Jurkat, Clone E6-1 (cell line): ENCODE measurements at regions not wholly inside any gene's neighbourhood (a gene's known extent, or its start where the extent isn't known, plus 50 kb on each side); places are given as distances from the start of the nearest gene placed in this dataset.

ENCODE experiments used
- DNase-seq: peaks from one replicate; pipeline ENCODE4 v3.0.0-alpha.2; 2011; ENCODE audit warnings: low read depth, low spot score
- H3K4me3 ChIP-seq: 2 replicates; pipeline ENCODE4 v1.5.1; 2011; ENCODE audit warnings: mild to moderate bottlenecking, low read length, control low read depth, moderate library complexity

GRCh38 chr21:38753557-38753971 is 52.2 kb upstream of the ETS2 start:
- H3K4me3 ChIP-seq: no peak overlapping the region
- no peak for DNase-seq
